ENCODE measurements at regions not wholly inside any gene's neighbourhood (a gene's known extent, or its start where the extent isn't known, plus 50 kb on each side); places are given as distances from the start of the nearest gene placed in this dataset.

DNA sequence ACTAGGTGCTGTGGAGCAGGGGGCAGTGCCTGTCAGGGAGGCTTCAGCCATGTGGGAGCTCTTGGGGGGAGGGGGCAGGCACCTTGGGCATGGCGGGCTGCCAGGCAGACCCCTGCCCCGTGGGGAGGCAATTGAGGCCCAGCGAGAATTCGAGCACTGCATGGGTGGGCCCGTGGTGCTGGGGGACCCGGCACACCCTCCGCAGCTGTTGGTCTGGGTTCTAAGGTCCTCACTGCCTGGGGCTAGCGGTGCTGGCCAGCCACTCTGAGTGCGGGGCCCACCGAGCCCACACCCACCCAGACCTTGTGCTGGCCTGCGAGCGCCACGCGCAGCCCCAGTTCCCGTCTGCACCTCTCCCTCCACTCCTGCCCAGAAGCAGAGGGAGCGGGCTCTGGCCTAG is 835.5 kb upstream of the CNTN5 start:
- no TSS peak for BruUV-seq (replicated peaks)
- H3K36me3 ChIP-seq (ENCODE audit: control insufficient read depth in 2 of 2, insufficient read depth in 2 of 2, low read length in 1 of 2): no peaks in the 10 kb centered on the region
- no peak overlapping the region for H3K9ac ChIP-seq (ENCODE audit: control insufficient read depth, insufficient read depth, low read length)
- ATAC-seq (no peak), FAIRE-seq (no peak), DNase-seq (ENCODE audit: low read depth, low spot score) (no peak)
- H3K27ac ChIP-seq (ENCODE audit: control insufficient read depth, insufficient read depth): no peak overlapping the region
- no peaks in the 10 kb centered on the region for H3K27me3 ChIP-seq (replicated peaks in 1 of 2; ENCODE audit: control insufficient read depth in 2 of 2, insufficient read depth in 2 of 2, low read length in 1 of 2)
- H3K4me3 ChIP-seq: no peak overlapping the region
- WGBS (ENCODE audit: insufficient coverage, insufficient replicate concordance, low lambda C conversion rate, missing lambda C conversion rate): 62% methylated on average over 16 of the region's 16 CpGs
- no peaks in the 10 kb centered on the region for H4K20me1 ChIP-seq (ENCODE audit: control insufficient read depth, insufficient read depth)
- no peaks in the 10 kb centered on the region; the same call in 2 of the 3 replicates for H3K9me3 ChIP-seq (replicated peaks; ENCODE audit: control insufficient read depth, insufficient read depth, low read length)
- H2AFZ ChIP-seq (ENCODE audit: control insufficient read depth, low read depth, low read length): no peak overlapping the region
- H3K4me2 ChIP-seq (ENCODE audit: control insufficient read depth, insufficient read depth): no peak overlapping the region
- intact Hi-C loops (cut with micrococcal nuclease; ENCODE audit: unreplicated experiment) (no loop called here), in situ Hi-C loops (cut with MboI) (no loop called here)
- no peaks in the 10 kb centered on the region for H3K79me2 ChIP-seq (ENCODE audit: control insufficient read depth, insufficient read depth, low read length)
- no peaks in the 10 kb centered on the region for H3K4me1 ChIP-seq (ENCODE audit: control insufficient read depth, insufficient read depth, low read length)
- ChIA-PET POLR2A (no interaction called here), RAD21 (ENCODE audit: unreplicated experiment) (no interaction called here), CTCF (no interaction called here), SMC1A (ENCODE audit: uncharacterized antibody, unreplicated experiment) (interaction anchor here (0.6 kb wide), 1 partner anchor 11 kb away, joined by 3 read pairs; no protein-coding TSS in a partner anchor)
- TF ChIP-seq ATF7 (IDR thresholded peaks at IDR 0.05; ENCODE audit: low read depth) (no peak), RB1 (IDR thresholded peaks at IDR 0.05; ENCODE audit: borderline replicate concordance) (no peak), RFX5 (IDR thresholded peaks at IDR 0.05; ENCODE audit: low read depth, low read length) (no peak), ZNF217 (IDR thresholded peaks at IDR 0.05) (no peak), CUX1 (IDR thresholded peaks at IDR 0.05; ENCODE audit: insufficient replicate concordance, low read depth, low read length) (no peak), BMI1 (IDR thresholded peaks at IDR 0.05; ENCODE audit: borderline replicate concordance) (no peak), SIN3A (IDR thresholded peaks at IDR 0.05; ENCODE audit: low read depth, low read length) (no peak), LARP7 (IDR thresholded peaks at IDR 0.05) (no peak), NFIC (IDR thresholded peaks at IDR 0.05; ENCODE audit: low read depth, low read length) (no peak), SP1 (IDR thresholded peaks at IDR 0.05; ENCODE audit: low read depth, low read length) (no peak), SREBF1 (IDR thresholded peaks at IDR 0.05; ENCODE audit: low read length) (no peak), FOS (IDR thresholded peaks at IDR 0.05; ENCODE audit: borderline replicate concordance, extremely low read depth, insufficient read length) (no peak), TCF12 (IDR thresholded peaks at IDR 0.05; ENCODE audit: low read depth, low read length) (no peak), HDAC2 (IDR thresholded peaks at IDR 0.05) (no peak), PRDM15 (CRISPR knock-in tag; IDR thresholded peaks at IDR 0.05) (no peak)
- TF ChIP-seq, protein P1, sequence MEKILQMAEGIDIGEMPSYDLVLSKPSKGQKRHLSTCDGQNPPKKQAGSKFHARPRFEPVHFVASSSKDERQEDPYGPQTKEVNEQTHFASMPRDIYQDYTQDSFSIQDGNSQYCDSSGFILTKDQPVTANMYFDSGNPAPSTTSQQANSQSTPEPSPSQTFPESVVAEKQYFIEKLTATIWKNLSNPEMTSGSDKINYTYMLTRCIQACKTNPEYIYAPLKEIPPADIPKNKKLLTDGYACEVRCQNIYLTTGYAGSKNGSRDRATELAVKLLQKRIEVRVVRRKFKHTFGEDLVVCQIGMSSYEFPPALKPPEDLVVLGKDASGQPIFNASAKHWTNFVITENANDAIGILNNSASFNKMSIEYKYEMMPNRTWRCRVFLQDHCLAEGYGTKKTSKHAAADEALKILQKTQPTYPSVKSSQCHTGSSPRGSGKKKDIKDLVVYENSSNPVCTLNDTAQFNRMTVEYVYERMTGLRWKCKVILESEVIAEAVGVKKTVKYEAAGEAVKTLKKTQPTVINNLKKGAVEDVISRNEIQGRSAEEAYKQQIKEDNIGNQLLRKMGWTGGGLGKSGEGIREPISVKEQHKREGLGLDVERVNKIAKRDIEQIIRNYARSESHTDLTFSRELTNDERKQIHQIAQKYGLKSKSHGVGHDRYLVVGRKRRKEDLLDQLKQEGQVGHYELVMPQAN (conservative IDR thresholded peaks at IDR 0.05): no peak

Measured in GM12878 (cell line).